ENCODE measurements at regions not wholly inside any gene's neighbourhood (a gene's known extent, or its start where the extent isn't known, plus 50 kb on each side); places are given as distances from the start of the nearest gene placed in this dataset.

- intact Hi-C loops (cut with micrococcal nuclease) (no loop called here), in situ Hi-C loops (cut with MboI; ENCODE audit: low sequenced_read_pairs) (no loop called here), dilution Hi-C loops (cut with HindIII; ENCODE audit: low sequenced_read_pairs, unreplicated experiment) (no loop called here)
- no peak overlapping the region for H2AK5ac ChIP-seq (ENCODE audit: low read depth, low read length)
- ChIA-PET POLR2A (ENCODE audit: unreplicated experiment) (no interaction called here), CTCF (no interaction called here)
- no peak overlapping the region for H3K4me2 ChIP-seq (ENCODE audit: low read depth, low read length)
- H3K9me1 ChIP-seq (ENCODE audit: insufficient read depth, low read length), result no peaks in the 10 kb centered on the region
- no peak overlapping the region for H2AFZ ChIP-seq (replicated peaks; ENCODE audit: low read length, poor library complexity)
- no peak overlapping the region for H4K5ac ChIP-seq (ENCODE audit: low read depth, low read length)
- no peak overlapping the region for H3K9ac ChIP-seq (ENCODE audit: low read depth, low read length)
- H3K4ac ChIP-seq (ENCODE audit: low read depth, low read length), result no peak overlapping the region
- H3K18ac ChIP-seq (ENCODE audit: low read depth, low read length), result no peak overlapping the region
- H2BK5ac ChIP-seq (ENCODE audit: low read depth, low read length, poor library complexity, severe bottlenecking), result no peak overlapping the region
- no peak overlapping the region for H3K27ac ChIP-seq (ENCODE audit: insufficient read depth, low read length)
- TF ChIP-seq ELK1 (IDR thresholded peaks at IDR 0.05; ENCODE audit: borderline replicate concordance, low read depth, low read length), result no peak
- TF ChIP-seq BHLHE40 (IDR thresholded peaks at IDR 0.05; ENCODE audit: low read depth, low read length), result no peak
- no peak for TF ChIP-seq RCOR1 (IDR thresholded peaks at IDR 0.05; ENCODE audit: insufficient replicate concordance, low read length)
- TF ChIP-seq MXI1 (IDR thresholded peaks at IDR 0.05; ENCODE audit: borderline replicate concordance, low read depth, low read length), result no peak
- no peak for TF ChIP-seq NFE2L2 (IDR thresholded peaks at IDR 0.05; ENCODE audit: low read depth, low read length)
- no peak for TF ChIP-seq CEBPB (IDR thresholded peaks at IDR 0.05; ENCODE audit: low read depth, low read length)
- TF ChIP-seq CTCF (conservative IDR thresholded peaks at IDR 0.05; ENCODE audit: low read depth, low read length), result no peak
- TF ChIP-seq SMC3 (IDR thresholded peaks at IDR 0.05; ENCODE audit: low read depth, low read length), result no peak
- TF ChIP-seq POLR2A (IDR thresholded peaks at IDR 0.05; ENCODE audit: low read depth, low read length), result no peak
- TF ChIP-seq RAD21 (IDR thresholded peaks at IDR 0.05; ENCODE audit: low read length), result no peak
- TF ChIP-seq MAFK (IDR thresholded peaks at IDR 0.05; ENCODE audit: low read depth, low read length), result no peak
- no peak for TF ChIP-seq MAZ (IDR thresholded peaks at IDR 0.05; ENCODE audit: borderline replicate concordance, low read depth, low read length)
- 0 out of 2 replicates have a peak, but pooled peaks cover 5% of the 10 kb centered on the region for H3K9me3 ChIP-seq (ENCODE audit: control insufficient read depth, insufficient read depth, low read length)
- no TSS peak for BruUV-seq (replicated peaks)
- DNase-seq, result no peak
- H2BK15ac ChIP-seq (ENCODE audit: low read depth, low read length), result no peak overlapping the region
- ATAC-seq (ENCODE audit: low read depth), result no peak
- H3K4me1 ChIP-seq (ENCODE audit: control insufficient read depth, insufficient read depth, low read length), result no peaks in the 10 kb centered on the region
- no peak overlapping the region for H2AK9ac ChIP-seq (replicated peaks; ENCODE audit: low read depth, low read length, poor library complexity)
- no peak overlapping the region for H3K56ac ChIP-seq (ENCODE audit: extremely low read depth, insufficient read depth, low read length)
- no peak overlapping the region for H3K4me3 ChIP-seq (ENCODE audit: insufficient read depth, low read depth, low read length)
- H3K27me3 ChIP-seq (ENCODE audit: control insufficient read depth, insufficient read depth, low read length), result no peaks in the 10 kb centered on the region
- no peaks in the 10 kb centered on the region for H4K20me1 ChIP-seq (ENCODE audit: insufficient read depth, low read length)
- no peak overlapping the region for H2BK120ac ChIP-seq (ENCODE audit: low read depth, low read length)
- no peak overlapping the region for H4K8ac ChIP-seq (ENCODE audit: low read depth in 2 of 2, low read length in 2 of 2)
- H2BK20ac ChIP-seq (ENCODE audit: low read depth, low read length), result no peak overlapping the region
- H3K14ac ChIP-seq (replicated peaks; ENCODE audit: low read depth, low read length), result no peak overlapping the region
- H3K79me1 ChIP-seq (ENCODE audit: low read depth in 1 of 2, low read length in 2 of 2), result no peaks in the 10 kb centered on the region
- no peak overlapping the region for H4K91ac ChIP-seq (ENCODE audit: insufficient read depth, low read depth, low read length)
- no peaks in the 10 kb centered on the region for H3K36me3 ChIP-seq (ENCODE audit: control insufficient read depth, insufficient read depth, low read length)
- H3K23ac ChIP-seq (ENCODE audit: low read depth, low read length), result no peak overlapping the region
Observed at GRCh38 chr20:7161690-7162089, 394.2 kb downstream of the BMP2 start.
